ENCODE measurements at regions not wholly inside any gene's neighbourhood (a gene's known extent, or its start where the extent isn't known, plus 50 kb on each side); places are given as distances from the start of the nearest gene placed in this dataset.

DNA sequence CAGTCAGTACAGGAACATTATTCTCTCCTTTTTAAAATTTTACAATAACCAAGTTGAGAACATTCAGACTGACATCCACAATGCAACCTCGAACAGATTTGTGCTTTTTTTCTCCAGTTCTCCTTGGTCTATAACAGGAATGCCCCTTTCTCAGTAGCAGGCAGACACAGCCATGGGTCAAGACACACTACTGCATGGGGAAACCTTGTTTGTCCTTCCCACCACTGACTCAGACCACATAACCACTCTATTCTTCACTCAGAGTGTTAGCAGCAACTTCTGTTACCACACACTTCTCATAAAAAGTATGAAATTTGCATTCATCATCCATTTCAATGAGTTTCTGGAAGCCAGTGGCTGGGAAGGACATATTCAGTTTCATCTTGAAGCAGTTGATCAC is 421.7 kb downstream of the ADRA2A start:
- Histone ChIP-seq H3K4ac (ENCODE audit: low read depth, low read length) (no peak overlapping the region), H2BK20ac (ENCODE audit: low read depth, low read length) (no peak overlapping the region), H3K4me1 (ENCODE audit: control insufficient read depth, insufficient read depth, low read length) (no peaks in the 10 kb centered on the region), H3K56ac (ENCODE audit: extremely low read depth, insufficient read depth, low read length) (no peak overlapping the region), H3K4me3 (ENCODE audit: insufficient read depth, low read depth, low read length) (no peak overlapping the region), H3K79me1 (ENCODE audit: low read depth in 1 of 2, low read length in 2 of 2) (no peaks in the 10 kb centered on the region), H3K18ac (ENCODE audit: low read depth, low read length) (no peak overlapping the region), H3K23ac (ENCODE audit: low read depth, low read length) (no peak overlapping the region), H3K27ac (ENCODE audit: insufficient read depth, low read length) (no peak overlapping the region), H2BK5ac (ENCODE audit: low read depth, low read length, poor library complexity, severe bottlenecking) (no peak overlapping the region), H2BK15ac (ENCODE audit: low read depth, low read length) (no peak overlapping the region), H3K14ac (replicated peaks; ENCODE audit: low read depth, low read length) (no peak overlapping the region), H3K9me3 (ENCODE audit: control insufficient read depth, insufficient read depth, low read length) (peaks cover 13% of the 10 kb centered on the region), H3K4me2 (ENCODE audit: low read depth, low read length) (no peak overlapping the region), H3K27me3 (ENCODE audit: control insufficient read depth, insufficient read depth, low read length) (no peaks in the 10 kb centered on the region), H4K8ac (ENCODE audit: low read depth in 2 of 2, low read length in 2 of 2) (no peak overlapping the region), H2BK120ac (ENCODE audit: low read depth, low read length) (no peak overlapping the region), H4K20me1 (ENCODE audit: insufficient read depth, low read length) (no peaks in the 10 kb centered on the region), H2AK5ac (ENCODE audit: low read depth, low read length) (no peak overlapping the region), H2AFZ (replicated peaks; ENCODE audit: low read length, poor library complexity) (no peak overlapping the region), H3K36me3 (ENCODE audit: control insufficient read depth, insufficient read depth, low read length) (no peaks in the 10 kb centered on the region), H3K9ac (ENCODE audit: low read depth, low read length) (no peak overlapping the region), H2AK9ac (replicated peaks; ENCODE audit: low read depth, low read length, poor library complexity) (no peak overlapping the region), H3K9me1 (ENCODE audit: insufficient read depth, low read length) (no peaks in the 10 kb centered on the region), H4K5ac (ENCODE audit: low read depth, low read length) (no peak overlapping the region), H4K91ac (ENCODE audit: insufficient read depth, low read depth, low read length) (no peak overlapping the region)
- WGBS, 2 experiments (ENCODE audit: extremely low coverage in 2 of 2, insufficient read length in 1 of 2) = 0% methylated on average over 1 of the region's 1 CpG; no CpG with 5 or more reads in 1 of the 2 experiments
- DNase-seq = no peak
- no peak for ATAC-seq (ENCODE audit: low read depth)
- in situ Hi-C loops (cut with MboI; ENCODE audit: low sequenced_read_pairs) (no loop called here), dilution Hi-C loops (cut with HindIII; ENCODE audit: low sequenced_read_pairs, unreplicated experiment) (no loop called here), intact Hi-C loops (cut with micrococcal nuclease) (no loop called here)
- TF ChIP-seq, protein P1, sequence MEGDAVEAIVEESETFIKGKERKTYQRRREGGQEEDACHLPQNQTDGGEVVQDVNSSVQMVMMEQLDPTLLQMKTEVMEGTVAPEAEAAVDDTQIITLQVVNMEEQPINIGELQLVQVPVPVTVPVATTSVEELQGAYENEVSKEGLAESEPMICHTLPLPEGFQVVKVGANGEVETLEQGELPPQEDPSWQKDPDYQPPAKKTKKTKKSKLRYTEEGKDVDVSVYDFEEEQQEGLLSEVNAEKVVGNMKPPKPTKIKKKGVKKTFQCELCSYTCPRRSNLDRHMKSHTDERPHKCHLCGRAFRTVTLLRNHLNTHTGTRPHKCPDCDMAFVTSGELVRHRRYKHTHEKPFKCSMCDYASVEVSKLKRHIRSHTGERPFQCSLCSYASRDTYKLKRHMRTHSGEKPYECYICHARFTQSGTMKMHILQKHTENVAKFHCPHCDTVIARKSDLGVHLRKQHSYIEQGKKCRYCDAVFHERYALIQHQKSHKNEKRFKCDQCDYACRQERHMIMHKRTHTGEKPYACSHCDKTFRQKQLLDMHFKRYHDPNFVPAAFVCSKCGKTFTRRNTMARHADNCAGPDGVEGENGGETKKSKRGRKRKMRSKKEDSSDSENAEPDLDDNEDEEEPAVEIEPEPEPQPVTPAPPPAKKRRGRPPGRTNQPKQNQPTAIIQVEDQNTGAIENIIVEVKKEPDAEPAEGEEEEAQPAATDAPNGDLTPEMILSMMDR (conservative IDR thresholded peaks at IDR 0.05; ENCODE audit: low read depth, low read length) = no peak
- no peak for TF ChIP-seq BHLHE40 (IDR thresholded peaks at IDR 0.05; ENCODE audit: low read depth, low read length)
- no peak for TF ChIP-seq CEBPB (IDR thresholded peaks at IDR 0.05; ENCODE audit: low read depth, low read length)
- TF ChIP-seq MAFK (IDR thresholded peaks at IDR 0.05; ENCODE audit: low read depth, low read length) = no peak
- TF ChIP-seq, protein P2, sequence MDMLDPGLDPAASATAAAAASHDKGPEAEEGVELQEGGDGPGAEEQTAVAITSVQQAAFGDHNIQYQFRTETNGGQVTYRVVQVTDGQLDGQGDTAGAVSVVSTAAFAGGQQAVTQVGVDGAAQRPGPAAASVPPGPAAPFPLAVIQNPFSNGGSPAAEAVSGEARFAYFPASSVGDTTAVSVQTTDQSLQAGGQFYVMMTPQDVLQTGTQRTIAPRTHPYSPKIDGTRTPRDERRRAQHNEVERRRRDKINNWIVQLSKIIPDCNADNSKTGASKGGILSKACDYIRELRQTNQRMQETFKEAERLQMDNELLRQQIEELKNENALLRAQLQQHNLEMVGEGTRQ (IDR thresholded peaks at IDR 0.05; ENCODE audit: low read depth, low read length) = no peak
- no peak for TF ChIP-seq SMC3 (IDR thresholded peaks at IDR 0.05; ENCODE audit: low read depth, low read length)
- no peak for TF ChIP-seq MAZ (IDR thresholded peaks at IDR 0.05; ENCODE audit: borderline replicate concordance, low read depth, low read length)
- ChIA-PET CTCF (no interaction called here), POLR2A (ENCODE audit: unreplicated experiment) (no interaction called here)
- BruUV-seq (replicated peaks) = no TSS peak
